ENCODE measurements at regions not wholly inside any gene's neighbourhood (a gene's known extent, or its start where the extent isn't known, plus 50 kb on each side); places are given as distances from the start of the nearest gene placed in this dataset. TPM values are rescaled to one million over a fixed set of nuclear protein-coding genes. Genes with fewer than 3 reads are reported as not detected.

Small RNA genes in the stretch of these regions (small RNA-seq; reads per million reads assigned to genes)
- gene AL365203.1 (ENCODE audit: low replicate concordance) (not detected), gene MTND4LP11 (ENCODE audit: low replicate concordance) (not detected), gene RN7SL847P (ENCODE audit: low replicate concordance) (not detected)
